ENCODE measurements at regions not wholly inside any gene's neighbourhood (a gene's known extent, or its start where the extent isn't known, plus 50 kb on each side); places are given as distances from the start of the nearest gene placed in this dataset.

DNA sequence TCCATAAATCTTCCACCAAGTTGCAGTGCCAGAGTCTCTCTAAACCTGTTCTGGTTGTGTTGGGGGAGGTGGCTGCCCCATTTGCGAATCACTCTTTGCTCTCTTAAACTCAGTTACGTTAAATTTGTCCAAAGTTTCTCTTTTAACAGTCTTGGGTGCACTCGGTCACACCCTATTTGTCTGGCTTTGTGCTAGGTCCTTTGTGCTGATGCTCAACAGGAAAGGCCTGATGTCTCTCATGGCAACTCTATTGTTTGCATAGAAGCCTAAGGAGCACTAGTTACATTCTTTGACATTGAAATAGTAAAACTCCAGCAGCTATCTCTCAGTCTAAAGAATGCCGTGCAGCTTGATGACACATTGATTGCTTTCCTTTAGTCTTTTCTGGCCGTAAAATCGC is 105.1 kb downstream of the TRMT11 start:
- no peak for DNase-seq (ENCODE audit: low read depth in 2 of 3, low spot score in 2 of 3)

DNA sequence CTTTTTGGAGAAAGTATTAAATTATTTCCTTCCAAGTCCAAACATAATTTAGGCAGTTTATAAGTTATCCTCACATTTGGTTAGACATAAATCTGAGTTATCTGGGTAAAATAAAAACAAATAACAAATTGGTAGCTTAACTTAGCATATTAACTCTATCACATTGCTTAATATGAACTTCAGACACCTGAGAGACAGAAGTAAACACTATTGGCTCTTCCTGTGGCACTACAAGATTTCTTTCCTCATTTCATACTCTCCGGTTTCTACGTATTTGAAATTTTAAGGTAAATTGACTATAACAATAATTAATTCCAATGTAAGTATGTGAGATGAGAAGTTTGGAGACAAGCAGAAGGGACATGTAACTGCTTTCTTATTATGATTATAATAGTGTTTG is 106.8 kb downstream of the TRMT11 start:
- DNase-seq (ENCODE audit: low read depth in 2 of 3, low spot score in 2 of 3): no peak

DNA sequence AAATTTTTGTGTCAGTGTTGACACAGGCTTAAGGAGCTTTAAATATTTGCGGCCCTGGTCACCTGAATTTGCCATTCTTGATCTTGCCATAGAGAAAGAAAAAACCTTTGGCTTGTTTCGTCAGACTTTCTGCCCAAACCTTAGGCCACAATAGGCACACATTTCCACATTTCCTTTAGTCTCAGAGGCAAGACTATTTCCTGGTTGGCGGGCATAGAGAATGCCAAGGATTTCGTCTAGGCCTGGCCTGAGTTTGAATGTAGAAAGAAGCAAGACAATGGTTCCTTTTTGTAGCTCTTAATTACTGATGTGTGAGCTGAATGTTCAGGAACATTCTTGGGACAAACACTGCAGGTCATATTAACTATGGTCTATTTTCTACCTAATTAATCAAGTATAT is 108.1 kb downstream of the TRMT11 start:
- no peak for DNase-seq (ENCODE audit: low read depth in 2 of 3, low spot score in 2 of 3)

DNA sequence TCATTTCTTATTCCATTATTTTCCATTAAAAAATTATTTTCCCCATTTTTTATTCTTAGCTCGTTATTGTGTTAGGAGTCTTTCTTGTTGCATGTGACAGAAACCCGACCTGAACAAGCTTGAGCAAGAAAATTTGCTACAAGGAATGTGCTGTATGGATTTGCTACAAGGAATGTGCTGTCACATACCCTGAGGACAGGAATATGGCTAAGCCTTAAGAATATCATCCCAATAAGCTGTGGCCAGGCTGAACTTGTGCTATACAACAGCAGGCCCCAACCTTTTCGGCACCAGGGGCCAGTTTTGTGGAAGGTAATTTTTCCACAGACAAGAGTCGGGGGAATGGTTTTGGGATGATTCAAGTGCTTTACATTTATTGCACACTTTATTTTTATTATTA is 114.0 kb downstream of the TRMT11 start:
- no peak for DNase-seq (ENCODE audit: low read depth in 2 of 3, low spot score in 2 of 3)

DNA sequence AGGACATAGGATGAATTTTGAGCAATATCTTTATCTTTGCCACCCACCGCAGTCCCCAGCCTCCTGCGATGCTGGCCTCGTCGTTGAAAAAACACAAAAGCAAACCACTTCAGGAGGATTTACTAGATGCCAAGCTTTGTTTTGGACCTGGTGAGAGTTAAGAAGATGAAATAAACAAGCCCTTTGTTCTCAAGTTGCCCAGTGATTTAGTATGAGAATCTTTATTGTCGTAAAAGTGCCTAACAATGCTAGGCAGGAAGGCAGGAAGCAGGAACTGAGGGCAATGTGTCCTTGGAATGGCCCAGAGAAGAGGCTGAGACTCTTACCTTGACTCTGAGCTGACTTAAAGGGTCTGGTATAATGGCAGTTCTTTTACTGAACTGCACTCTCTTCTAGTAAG is 116.0 kb downstream of the TRMT11 start:
- no peak for DNase-seq (ENCODE audit: low read depth in 2 of 3, low spot score in 2 of 3)

DNA sequence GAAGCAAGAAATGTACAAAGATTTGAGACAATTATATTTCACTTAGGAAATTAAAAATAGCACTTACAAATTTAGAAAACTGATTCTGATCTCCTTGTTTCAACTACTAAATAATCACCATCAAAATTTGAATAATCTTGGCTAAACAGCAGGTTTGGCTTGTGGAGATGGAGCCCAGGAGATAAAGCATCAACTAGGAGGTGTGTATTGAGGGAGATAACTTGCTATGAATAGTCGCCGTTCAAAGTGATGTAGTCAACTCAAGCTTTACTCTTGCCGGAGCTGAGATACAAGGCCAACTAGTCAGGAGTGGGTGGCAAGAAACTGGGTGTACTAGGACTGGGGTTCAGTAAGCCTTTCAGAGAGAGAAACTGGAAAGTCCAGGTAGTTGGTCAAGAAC is 117.7 kb downstream of the TRMT11 start:
- DNase-seq (ENCODE audit: low read depth in 2 of 3, low spot score in 2 of 3): no peak

DNA sequence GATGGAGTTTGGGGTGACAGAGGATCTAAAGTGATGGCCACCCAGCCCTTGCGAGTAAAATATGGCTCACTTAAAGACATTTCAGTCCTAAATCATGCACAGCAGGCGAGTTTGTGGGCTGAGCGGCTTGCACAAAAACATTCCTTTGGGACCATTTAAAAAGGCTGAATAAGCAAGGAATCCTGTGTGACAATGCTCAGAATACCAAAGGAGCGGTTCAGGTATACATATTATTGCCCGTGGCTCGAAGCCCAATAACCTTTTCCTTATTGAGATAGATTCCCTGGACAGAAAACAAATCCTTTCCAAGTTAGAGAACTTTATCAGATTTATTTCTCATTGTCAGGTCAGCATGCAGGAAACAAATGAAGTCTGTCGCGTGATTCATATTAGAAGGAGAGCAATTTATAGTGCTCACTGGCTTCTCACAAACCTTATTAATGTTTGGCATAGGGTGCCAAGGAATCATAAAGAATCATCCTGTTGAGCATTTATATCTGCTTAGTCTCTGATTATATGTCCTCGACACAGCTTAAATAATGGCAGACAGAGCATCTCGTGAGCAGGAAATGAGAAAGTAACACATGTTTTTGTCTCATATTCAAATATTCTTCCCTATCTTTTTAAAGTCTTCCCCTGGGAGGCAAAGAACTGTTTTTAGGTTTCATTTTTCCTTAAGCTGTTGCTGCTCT is 121.3 kb downstream of the TRMT11 start:
- no peak for DNase-seq (ENCODE audit: low read depth in 2 of 3, low spot score in 2 of 3)

DNA sequence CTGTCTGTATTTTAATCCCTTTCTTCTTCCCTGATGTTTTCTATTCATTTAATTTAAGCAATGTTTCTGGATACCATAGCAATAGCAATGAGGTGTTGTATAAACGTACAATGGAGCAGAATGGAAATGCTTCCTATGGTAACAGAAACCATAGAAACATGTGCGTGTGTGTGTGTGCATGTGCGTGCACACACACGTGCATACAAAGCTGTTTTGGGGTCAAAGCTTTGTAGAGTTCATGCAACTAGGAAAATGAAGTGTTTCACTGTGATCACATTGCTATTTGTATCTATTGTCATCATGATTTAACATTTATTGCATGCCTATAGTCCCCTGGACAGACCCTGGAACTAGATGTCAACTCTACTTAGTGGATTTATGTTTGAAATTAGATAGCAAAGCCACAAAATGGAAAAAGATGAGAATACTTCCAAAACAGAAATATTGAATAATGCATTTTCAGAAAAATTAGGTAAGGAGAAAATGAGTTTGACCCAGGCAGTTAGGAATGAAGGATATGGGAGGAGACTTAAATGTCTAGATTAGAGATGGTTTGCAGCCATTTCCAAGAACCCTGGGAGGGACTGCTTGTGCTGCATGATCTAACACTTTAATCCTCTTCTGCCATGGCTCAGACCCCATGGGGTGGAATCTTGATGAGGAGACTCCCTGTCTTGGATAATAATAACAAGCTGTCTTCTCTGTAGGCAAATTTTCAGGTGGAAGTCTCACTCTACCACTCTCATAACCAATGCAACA is 124.4 kb downstream of the TRMT11 start:
- no peak for DNase-seq (ENCODE audit: low read depth in 2 of 3, low spot score in 2 of 3)

DNA sequence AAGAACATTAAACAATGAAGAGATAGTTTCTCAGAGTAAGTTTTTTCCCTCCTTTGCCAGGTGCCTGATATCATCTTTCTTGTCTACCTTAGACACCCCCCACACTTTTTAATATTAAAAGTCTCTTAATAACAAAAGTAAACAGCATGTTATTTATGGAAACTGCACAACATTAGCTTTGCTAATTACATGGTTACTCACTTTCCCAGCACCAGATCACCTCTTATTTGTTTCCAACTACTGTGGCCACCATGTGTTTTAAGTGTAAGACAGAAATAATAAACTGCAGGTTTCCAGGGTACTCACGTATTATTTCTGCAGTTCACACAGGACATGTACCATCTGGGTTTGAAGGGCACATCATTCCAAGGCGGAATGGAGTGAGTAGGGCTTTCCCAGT is 125.0 kb downstream of the TRMT11 start:
- no peak for DNase-seq (ENCODE audit: low read depth in 2 of 3, low spot score in 2 of 3)

DNA sequence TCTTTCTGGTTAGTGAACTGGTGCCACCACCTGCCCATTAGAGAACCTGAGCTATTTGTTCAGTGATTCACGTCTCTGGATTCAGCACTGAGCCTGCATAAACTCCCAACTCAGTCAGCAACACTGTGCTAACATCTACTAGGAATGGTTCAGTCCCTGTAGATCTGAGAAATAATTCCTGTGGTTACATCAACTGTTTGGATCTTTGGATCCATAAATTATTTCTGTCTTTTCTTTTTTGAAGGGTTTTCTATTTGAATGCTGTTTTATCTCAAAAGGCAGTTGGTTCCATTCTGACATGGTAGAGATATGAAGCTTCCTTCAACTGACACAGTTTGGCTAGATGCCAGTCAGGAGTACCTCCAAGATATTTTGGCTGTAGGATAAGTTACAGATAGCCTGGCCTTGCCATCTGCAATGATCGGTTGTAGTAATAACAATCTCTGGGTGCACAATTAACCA is 125.9 kb downstream of the TRMT11 start:
- peak in 2 of 3 donors; percentile 36 to 57 for DNase-seq (ENCODE audit: low read depth in 2 of 3, low spot score in 2 of 3)

DNA sequence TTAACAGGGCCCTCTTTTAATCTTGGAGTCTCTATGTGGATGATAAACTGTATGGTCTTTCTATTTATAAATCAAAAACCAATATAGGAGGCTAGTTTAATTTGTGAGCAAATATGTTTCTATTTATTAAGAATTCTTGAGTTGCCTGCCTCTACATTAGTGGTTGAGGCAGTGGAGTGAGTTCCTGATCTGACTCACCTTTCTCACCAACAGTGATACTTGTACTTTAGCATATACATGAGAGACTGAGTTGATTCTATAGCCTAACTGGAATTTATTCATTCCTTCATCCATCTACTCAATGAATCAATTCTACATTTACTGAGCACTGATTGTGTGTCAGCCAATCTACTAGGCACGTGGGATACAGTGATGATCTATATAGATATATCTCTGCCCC is 126.9 kb downstream of the TRMT11 start:
- DNase-seq (ENCODE audit: low read depth in 2 of 3, low spot score in 2 of 3): no peak

DNA sequence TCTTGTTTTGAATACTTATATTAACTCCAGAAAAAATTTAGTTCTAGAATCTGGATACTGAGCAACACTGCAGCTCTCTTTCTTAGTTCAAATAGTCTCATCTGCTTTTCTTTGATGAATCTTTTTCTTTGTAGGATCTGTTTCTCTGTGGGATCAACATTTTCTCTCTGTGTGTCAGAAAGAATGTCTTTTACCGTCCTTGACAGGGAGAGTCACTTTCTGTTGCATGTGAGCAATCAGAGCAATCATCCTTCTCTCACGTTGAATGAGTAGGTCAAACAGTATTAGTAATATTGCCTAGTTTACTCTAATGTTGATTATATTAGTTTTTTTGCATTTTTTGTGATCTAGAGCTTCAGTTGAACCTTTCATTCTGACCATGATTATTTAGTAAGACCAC is 130.9 kb downstream of the TRMT11 start:
- DNase-seq (ENCODE audit: low read depth in 2 of 3, low spot score in 2 of 3): no peak

DNA sequence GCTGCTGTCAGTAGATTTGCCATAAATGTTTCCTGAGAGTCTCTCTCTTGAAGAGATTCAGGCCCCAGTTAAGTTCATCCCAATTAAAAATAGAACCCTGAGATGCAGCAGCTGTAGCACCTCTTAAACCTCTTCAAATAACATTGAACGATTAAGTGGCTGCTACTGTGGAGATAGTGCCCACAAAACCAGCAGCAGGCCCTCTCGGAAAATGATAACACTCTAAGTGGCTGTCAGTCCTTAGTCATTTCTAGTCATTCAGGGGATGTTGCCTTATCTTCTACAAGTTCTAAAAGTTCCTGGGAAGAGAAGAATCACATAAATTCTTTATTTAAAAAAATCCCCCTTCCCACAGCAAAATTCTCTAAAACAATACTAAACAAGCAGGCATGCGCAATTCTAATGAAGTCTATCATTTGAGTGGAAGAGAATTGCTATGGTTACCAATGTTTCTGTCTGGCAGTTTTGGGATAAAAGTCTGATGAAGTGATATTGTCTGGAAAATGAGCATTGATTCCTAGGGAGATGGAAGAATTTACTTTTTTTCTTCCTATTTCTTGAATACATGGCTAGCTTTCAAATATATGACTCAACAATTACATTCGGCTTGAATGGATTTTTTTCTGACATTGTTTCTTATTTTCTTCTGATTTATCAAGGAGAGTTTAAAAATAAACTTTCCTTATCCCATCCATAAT is 131.9 kb downstream of the TRMT11 start:
- DNase-seq (ENCODE audit: low read depth in 2 of 3, low spot score in 2 of 3): peak in 1 of 3 donors; percentile 23

DNA sequence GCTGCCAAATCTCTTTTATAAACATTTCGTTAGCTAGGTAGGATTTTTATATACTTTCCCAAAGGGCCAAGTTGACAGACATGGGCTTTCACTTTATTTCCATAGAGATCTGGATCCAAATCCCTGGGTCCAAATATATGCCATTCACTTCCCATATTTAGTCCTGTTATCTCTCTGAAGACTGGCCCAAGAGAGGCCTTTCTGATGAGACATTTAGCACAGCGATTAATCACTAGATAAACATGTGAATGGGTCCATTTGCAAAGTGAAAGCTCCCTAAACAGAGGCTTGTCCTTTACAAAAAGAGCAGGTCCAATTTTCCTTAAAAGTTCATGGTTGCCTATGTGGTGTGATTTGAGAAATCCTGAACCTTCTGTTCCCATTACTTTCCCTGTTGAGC is 132.6 kb downstream of the TRMT11 start:
- no peak for DNase-seq (ENCODE audit: low read depth in 2 of 3, low spot score in 2 of 3)

DNA sequence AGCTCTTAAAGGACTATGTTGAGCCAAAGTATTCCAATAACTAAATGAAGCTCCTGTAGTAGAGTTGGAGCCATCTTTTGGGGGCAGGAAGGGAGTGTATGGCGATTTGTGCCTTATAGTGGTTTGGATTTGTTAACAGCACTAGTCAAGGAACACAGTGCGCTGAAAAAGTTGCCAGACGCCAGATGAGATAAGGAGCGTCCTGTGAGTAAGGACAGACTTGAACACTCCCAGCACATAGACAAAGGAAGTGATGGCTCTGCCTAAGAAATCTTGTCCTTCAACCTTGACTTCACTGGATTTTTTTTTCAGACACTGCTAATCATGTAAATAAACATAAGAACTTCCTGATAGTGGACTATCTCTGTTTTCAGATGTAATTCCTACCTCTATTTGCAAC is 136.9 kb downstream of the TRMT11 start:
- peak in 1 of 3 donors; percentile 36 for DNase-seq (ENCODE audit: low read depth in 2 of 3, low spot score in 2 of 3)

DNA sequence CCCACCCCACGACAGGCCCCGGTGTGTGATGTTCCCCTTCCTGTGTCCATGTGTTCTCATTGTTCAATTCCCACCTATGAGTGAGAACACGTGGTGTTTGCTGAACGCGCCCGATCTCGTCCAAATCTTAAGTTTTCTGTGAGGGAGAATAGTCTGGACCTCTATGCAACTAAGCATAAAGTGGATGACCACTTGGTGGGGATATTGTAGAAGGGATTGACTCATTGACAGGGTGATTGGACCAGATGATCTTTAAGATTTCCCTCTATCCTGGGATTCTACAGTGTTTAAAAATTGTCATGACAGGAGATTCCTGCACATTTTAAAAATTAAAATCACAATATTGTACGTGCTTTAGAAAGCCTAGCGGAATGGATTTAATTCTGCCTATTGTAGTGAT is 141.3 kb downstream of the TRMT11 start:
- DNase-seq (ENCODE audit: low read depth in 2 of 3, low spot score in 2 of 3): no peak

DNA sequence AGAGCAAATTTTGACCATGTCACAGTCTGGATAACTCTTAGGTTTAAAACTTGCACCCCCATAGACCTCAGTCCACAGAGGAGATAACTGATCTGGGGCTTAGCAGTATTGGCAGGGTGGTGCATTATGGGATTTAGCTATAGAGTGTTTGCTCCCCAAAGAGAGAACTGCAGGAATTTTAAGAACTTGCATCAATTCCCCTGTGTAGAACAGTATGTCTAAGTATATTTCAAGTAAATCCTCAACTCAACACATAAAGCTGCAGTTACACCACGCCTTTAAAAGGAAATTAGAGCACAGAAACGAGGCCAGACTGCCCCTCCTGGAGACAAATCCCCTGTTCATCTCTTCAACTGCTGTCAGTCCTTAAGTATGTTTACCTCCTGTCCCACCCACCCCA is 144.9 kb downstream of the TRMT11 start:
- DNase-seq (ENCODE audit: low read depth in 2 of 3, low spot score in 2 of 3): no peak

DNA sequence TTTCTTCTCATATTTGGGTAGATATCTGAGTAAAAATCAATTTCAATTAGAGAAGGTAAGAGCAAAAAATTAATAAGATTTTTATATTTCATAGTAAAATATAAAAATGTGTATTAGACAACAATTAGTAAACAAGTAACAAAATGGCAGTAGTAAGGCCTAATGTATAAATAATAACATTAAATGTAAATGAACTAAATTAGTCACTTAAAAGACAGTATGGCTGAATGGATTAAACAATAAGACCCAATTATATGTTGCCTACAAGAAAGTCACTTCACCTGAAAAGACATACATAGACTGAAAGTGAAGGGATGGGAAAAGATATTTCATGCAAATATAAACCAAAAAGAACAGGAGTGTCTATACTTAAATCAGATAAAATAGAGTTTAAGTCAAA is 147.6 kb downstream of the TRMT11 start:
- no peak for DNase-seq (ENCODE audit: low read depth in 2 of 3, low spot score in 2 of 3)

DNA sequence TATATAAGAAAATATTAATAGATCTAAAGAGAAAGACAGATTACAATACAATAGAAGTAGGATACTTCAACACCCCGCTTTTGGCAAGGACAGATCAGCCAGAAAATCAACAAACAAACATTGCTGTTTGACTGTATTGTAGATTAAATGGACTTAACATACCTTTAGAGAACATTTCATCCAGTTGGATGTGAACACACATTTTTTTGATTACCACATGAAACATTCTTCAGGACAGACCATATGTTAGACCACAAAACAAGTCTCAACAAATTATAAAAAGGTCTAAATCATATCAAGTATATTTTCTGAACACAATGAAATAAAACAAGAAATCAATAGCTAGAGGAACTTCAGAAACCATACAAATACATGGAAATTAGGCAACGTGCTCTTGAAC is 148.2 kb downstream of the TRMT11 start:
- DNase-seq (ENCODE audit: low read depth in 2 of 3, low spot score in 2 of 3): no peak

DNA sequence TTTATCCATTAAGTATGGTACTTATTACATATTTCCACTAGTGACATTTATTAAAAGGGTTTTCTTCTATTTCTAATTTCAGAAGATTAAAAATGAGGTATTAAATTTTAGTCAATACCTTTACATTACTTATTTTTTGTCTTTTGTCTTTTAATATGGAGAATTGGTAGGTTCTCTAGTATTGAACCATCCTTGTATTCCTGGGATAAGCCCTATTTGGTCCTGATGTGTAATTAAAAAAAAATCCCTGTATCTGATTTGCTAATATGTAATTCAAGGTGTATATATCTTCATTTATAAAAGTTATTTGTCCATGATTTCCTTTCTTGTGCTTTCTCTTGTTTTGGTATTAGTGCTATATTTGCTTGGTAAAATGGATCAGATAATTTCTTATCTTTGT is 153.7 kb downstream of the TRMT11 start:
- no peak for DNase-seq (ENCODE audit: low read depth in 2 of 3, low spot score in 2 of 3)

DNA sequence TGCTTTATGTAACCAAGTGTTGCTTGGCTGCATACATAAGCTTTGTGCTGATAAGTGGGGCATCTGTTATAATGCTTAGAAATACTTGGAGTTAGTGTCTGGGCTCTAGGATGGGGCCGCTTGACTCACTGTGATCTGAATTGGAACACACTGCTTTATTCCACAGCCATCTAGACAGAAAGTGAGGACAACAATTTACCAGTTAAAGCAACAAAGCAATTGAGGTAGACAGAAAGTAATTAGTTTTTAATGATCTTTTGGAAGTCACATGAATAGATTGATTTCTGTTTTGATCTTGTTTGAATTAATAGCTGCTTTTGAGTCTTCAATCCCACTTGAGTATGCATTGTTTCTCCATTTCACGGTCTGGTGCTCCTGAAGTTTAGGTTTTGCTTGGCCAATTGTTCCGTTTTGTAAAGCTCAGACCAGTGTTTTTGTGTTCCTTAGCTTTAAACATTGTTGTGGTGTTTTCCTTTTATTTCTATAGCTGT is 157.5 kb downstream of the TRMT11 start:
- DNase-seq (ENCODE audit: low read depth in 2 of 3, low spot score in 2 of 3): no peak

DNA sequence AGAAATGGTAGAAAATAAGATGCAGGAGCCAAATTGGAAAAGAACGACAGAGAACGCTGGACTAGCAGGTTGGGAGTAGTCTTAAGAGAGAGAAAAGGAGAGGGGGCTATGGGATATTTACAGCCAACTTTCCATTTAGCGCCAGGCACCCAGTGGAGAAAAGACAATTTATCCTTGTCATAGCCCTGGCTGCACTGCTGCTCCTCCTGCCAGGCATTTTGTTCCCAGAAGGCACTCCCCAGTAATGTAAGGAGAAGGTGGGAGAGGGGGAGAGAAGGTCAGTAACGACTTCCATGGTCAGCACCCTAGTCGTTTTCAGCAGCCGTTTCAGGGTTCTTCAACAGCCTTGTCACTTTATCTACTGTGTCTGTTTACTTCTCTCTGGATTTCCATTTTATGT is 159.0 kb downstream of the TRMT11 start:
- no peak for DNase-seq (ENCODE audit: low read depth in 2 of 3, low spot score in 2 of 3)
